ENCODE measurements at regions not wholly inside any gene's neighbourhood (a gene's known extent, or its start where the extent isn't known, plus 50 kb on each side); places are given as distances from the start of the nearest gene placed in this dataset.
"Not testable (repeated sequence)": the region's sequence is repeated elsewhere in the genome, so short reads cannot be mapped to it uniquely, and the experiment has no call there.

DNA sequence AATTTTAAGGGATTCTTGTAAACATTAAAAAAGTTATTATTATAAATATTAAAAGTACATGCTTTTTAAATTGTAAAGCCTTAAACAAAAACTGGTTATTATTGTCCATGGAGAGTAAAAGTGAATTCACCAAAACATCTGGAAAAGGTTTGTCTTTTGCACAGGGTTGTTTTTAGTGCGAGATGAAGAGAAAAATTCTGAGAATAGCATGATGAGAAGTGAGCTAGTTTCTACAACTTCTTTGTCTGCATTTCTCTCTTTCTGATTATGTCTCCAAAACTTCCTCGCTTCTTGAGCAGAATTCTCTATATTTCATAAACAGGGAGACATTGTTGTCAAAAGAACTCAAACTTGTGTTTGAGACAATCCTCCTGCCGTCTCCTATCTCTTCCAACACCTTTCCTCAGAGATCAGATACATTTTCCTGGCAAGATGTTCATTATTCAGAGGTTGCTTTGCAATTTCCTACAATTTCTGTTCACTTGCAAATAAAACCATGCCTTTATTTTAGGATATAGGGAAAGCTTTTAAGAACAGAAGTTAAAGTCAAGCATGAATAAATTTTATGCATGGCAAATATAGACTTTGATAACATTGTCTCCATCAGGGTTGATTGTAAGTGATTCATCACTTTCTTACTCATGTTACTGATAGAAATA is 372.1 kb upstream of the NPVF start:
- Histone ChIP-seq H3K27me3 (no peaks in the 10 kb centered on the region), H3K4me1 (no peaks in the 10 kb centered on the region), H3K9me3 (no peaks in the 10 kb centered on the region), H3K27ac (no peak overlapping the region), H3K4me3 (no peak overlapping the region), H3K36me3 (no peaks in the 10 kb centered on the region)
- TF ChIP-seq POLR2AphosphoS5 (IDR thresholded peaks at IDR 0.05) (no peak), EP300 (IDR thresholded peaks at IDR 0.05) (no peak), CTCF (IDR thresholded peaks at IDR 0.05) (no peak), POLR2A (IDR thresholded peaks at IDR 0.05) (no peak)
- intact Hi-C loops (cut with DNase I): no loop called here
- no peak for DNase-seq
- WGBS, 2 donors: 82 to 83% methylated on average over 3 of the region's 3 CpGs

DNA sequence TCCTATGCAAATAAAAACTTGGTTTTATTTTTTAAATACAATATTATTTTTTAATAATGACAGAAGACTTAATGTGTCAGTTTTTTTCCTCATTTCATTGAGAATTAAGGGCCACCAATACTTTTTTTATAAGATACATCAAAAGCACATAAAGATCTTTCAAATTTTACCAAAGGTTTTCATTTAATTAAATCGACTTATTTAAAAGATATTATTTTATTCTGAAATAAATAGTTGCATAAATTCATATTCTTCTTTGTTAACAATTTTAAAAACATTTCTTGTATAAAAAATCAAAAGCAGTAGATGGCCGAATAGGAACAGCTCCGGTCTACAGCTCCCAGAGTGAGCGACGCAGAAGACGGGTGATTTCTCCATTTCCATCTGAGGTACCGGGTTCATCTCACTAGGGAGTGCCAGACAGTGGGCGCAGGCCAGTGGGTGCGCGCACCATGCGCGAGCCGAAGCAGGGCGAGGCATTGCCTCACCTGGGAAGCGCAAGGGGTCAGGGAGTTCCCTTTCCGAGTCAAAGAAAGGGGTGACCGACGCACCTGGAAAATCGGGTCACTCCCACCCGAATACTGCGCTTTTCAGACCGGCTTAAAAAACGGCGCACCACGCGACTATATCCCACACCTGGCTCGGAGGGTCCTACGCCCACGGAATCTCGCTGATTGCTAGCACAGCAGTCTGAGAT is 374.6 kb upstream of the NPVF start:
- peak overlapping the region; percentile 10 to 33 (median 28) for H3K4me3 ChIP-seq
- H3K9me3 ChIP-seq; DNase-seq; intact Hi-C loops (cut with DNase I); H3K4me1 ChIP-seq; H3K36me3 ChIP-seq; H3K27ac ChIP-seq; H3K27me3 ChIP-seq: not testable (repeated sequence)
- WGBS, 2 donors: 11 to 21% methylated on average over 26 to 27 of the region's 30 CpGs

DNA sequence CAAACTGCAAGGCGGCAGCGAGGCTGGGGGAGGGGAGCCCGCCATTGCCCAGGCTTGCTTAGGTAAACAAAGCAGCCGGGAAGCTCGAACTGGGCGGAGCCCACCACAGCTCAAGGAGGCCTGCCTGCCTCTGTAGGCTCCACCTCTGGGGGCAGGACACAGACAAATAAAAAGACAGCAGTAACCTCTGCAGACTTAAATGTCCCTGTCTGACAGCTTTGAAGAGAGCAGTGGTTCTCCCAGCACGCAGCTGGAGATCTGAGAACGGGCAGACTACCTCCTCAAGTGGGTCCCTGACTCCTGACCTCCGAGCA is 375.1 kb upstream of the NPVF start:
- H3K27me3 ChIP-seq; H3K27ac ChIP-seq; H3K36me3 ChIP-seq; H3K4me1 ChIP-seq; H3K9me3 ChIP-seq; intact Hi-C loops (cut with DNase I); DNase-seq: not testable (repeated sequence)
- WGBS, 2 donors: 9% methylated on average over 6 to 7 of the region's 9 CpGs
- peak overlapping the region; percentile 10 to 33 (median 28) for H3K4me3 ChIP-seq

GRCh38 chr7:25611196-25611595 is 382.9 kb upstream of the NPVF start:
- H3K4me1 ChIP-seq: peaks cover 0 to 13% (median 3%) of the 10 kb centered on the region in 4 donors
- TF ChIP-seq POLR2AphosphoS5 (IDR thresholded peaks at IDR 0.05): no peak
- no peak for TF ChIP-seq EP300 (IDR thresholded peaks at IDR 0.05)
- no peak for TF ChIP-seq POLR2A (IDR thresholded peaks at IDR 0.05)
- TF ChIP-seq CTCF (IDR thresholded peaks at IDR 0.05): no peak
- H3K27me3 ChIP-seq: no peaks in the 10 kb centered on the region
- no peak overlapping the region for H3K4me3 ChIP-seq
- no peak for DNase-seq
- no peaks in the 10 kb centered on the region for H3K36me3 ChIP-seq
- H3K27ac ChIP-seq: no peak overlapping the region
- peaks cover 0 to 8% (median 7%) of the 10 kb centered on the region in 4 donors for H3K9me3 ChIP-seq
- intact Hi-C loops (cut with DNase I): no loop called here
- 84 to 93% methylated on average over 4 of the region's 4 CpGs for WGBS, 2 donors

GRCh38 chr7:25613912-25614311 is 385.6 kb upstream of the NPVF start:
- H3K36me3 ChIP-seq: no peaks in the 10 kb centered on the region
- peaks cover 0 to 16% (median 6%) of the 10 kb centered on the region in 4 donors for H3K4me1 ChIP-seq
- intact Hi-C loops (cut with DNase I): no loop called here
- H3K27me3 ChIP-seq: no peaks in the 10 kb centered on the region
- TF ChIP-seq POLR2AphosphoS5 (IDR thresholded peaks at IDR 0.05) (no peak), CTCF (IDR thresholded peaks at IDR 0.05) (no peak), POLR2A (IDR thresholded peaks at IDR 0.05) (no peak), EP300 (IDR thresholded peaks at IDR 0.05) (no peak)
- peaks cover 0 to 8% (median 7%) of the 10 kb centered on the region in 4 donors for H3K9me3 ChIP-seq
- WGBS, 2 donors: 81 to 97% methylated on average over 4 of the region's 4 CpGs
- no peak overlapping the region for H3K27ac ChIP-seq
- no peak overlapping the region for H3K4me3 ChIP-seq
- DNase-seq: no peak

DNA sequence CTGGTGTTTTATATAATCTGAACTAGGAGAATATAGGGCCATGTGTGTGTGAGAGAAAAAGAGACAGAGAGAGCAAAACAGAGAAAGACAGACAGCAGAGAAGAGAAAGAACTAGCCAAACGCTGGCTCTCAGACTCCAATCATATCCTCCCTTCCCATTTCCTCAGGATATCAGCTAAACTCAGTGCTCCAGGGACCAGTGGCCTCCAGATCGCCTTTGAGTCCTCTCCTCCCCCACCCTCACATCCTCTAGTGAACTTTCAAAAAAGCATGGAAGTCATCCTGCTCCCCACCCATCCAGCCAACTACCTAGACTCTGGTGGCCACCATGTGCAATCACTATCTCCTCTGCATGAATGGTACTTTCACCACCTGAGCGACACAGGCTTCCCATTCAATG is 386.1 kb upstream of the NPVF start:
- H3K36me3 ChIP-seq: no peaks in the 10 kb centered on the region
- peaks cover 0 to 16% (median 6%) of the 10 kb centered on the region in 4 donors for H3K4me1 ChIP-seq
- no peak overlapping the region for H3K27ac ChIP-seq
- H3K27me3 ChIP-seq: no peaks in the 10 kb centered on the region
- TF ChIP-seq CTCF (IDR thresholded peaks at IDR 0.05): no peak
- TF ChIP-seq POLR2AphosphoS5 (IDR thresholded peaks at IDR 0.05): no peak
- no peak for TF ChIP-seq EP300 (IDR thresholded peaks at IDR 0.05)
- no peak for TF ChIP-seq POLR2A (IDR thresholded peaks at IDR 0.05)
- peaks cover 0 to 8% (median 7%) of the 10 kb centered on the region in 4 donors for H3K9me3 ChIP-seq
- 85% methylated on average over 3 of the region's 3 CpGs for WGBS, 2 donors
- DNase-seq: no peak
- H3K4me3 ChIP-seq: no peak overlapping the region
- intact Hi-C loops (cut with DNase I): no loop called here

Data from sigmoid colon (tissue), 6 donors.